ENCODE measurements at regions not wholly inside any gene's neighbourhood (a gene's known extent, or its start where the extent isn't known, plus 50 kb on each side); places are given as distances from the start of the nearest gene placed in this dataset.

DNA sequence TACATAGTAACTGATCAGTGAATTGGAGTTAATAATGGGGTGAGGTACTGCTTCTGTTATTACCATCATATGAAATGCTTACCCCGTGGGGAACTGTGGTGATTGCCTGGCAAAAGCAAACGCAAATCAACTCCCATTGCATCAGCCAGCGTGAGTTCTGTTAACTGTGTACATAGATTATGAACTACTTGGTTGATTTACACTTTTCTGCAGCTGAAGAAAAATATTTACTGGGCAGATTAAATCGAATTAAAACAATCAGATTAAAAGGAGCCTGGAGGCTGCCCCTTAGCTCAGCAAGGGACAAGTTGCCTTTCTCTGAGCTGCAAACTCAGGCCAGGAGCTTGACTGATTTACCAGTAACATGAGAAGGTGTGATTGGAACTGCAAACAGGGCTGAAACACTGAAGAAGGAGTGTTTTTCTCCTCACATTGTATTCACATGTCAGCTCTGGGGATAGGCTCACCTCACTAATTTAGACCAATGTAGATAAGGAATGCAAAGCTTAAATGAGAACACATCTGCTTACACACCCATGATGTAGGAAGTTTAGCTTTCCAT, 220.1 kb downstream of the OSR1 start:
- no peak for DNase-seq

DNA sequence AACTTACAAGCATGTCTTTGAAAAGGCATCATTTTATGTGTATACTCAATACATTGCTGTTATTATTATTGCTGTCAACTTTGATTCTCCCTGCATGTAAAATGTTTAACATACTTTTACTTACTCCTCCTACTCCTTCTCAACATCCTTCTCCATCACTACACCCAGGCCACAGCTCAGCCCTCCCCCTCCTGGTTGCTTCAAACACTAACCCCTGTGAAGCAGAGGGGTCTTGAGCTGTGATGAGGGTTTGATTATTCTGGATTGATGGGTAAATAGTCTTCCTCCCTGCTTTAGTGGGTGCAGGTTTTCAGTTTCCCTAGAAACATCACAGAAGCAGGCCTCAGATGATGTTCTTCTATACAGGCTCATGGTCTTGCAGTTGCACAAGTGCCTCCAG, 221.0 kb downstream of the OSR1 start:
- DNase-seq: no peak

DNA sequence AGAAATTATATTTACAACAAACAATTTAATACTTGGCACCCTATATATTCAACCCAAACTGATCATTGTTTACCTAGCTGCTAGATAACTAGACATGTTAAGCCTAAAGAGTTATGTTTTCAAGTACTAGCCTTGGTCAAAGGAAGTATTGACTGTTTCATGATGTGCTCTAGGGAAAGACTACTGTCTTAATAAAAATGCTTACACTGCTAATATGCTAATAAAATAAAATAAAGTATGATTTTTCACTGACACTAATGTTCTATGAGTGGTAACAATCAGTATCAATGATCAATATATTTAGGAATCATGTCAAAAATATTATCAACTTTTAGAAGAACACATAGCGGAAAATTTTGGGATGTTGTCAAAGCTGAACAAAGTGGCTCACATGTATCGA, 225.5 kb downstream of the OSR1 start:
- no peak for DNase-seq

DNA sequence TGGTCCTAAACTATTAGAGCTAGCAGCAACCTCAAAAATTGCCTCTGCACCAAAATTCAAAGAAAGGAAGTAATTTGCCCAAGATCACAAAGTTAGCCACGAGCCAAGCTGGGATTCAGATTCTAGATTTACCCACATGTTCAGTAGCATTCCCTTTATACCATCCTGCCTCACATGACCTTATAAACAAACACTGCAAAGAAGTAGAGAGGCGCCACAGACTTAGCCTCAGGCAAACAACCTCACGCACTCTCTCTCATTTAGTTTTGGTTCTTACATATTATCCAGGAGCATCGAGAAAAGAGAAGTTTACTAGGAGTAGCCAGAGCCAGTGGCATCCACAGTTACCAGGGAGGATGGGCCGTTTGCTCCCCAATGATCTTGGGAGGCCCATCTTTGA, 226.6 kb downstream of the OSR1 start:
- no peak for DNase-seq

DNA sequence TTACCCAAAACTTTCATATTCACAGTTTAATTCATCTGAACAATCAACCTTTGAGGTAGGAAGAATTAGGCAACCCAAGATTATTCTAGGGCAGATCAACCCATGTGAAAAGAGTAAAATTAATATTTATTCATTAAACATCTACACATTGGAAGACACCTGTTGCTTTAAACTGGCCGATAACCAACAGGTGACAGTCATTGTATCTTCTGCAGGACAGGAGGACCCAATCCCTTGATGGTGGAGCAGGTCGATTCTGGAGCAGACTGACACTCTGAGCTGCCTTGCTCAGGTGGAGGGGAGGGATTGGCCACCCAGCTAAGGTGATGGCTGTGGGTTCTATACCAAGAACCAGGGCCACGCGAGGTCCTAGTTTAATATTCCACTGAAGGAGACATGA, 230.3 kb downstream of the OSR1 start:
- no peak for DNase-seq

DNA sequence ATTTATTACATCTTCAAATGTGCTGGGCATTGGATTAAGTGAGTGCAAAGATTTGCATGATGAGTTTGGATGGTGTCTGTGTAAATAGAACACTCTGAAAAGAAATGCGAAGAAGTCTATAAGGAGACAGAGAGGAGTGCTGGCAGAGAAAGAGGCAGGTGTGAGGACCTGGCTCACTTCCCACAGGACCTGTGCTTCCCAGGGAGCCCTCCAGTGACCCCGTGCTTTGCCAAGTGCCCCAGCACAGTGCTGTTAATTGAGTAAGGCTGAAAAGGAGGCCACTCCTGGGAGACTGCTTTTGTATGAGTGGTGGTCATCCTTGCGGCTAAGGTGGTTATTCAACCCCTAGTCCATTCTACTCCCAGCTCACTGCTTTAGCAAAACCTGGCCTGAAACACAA, 230.8 kb downstream of the OSR1 start:
- DNase-seq: no peak

DNA sequence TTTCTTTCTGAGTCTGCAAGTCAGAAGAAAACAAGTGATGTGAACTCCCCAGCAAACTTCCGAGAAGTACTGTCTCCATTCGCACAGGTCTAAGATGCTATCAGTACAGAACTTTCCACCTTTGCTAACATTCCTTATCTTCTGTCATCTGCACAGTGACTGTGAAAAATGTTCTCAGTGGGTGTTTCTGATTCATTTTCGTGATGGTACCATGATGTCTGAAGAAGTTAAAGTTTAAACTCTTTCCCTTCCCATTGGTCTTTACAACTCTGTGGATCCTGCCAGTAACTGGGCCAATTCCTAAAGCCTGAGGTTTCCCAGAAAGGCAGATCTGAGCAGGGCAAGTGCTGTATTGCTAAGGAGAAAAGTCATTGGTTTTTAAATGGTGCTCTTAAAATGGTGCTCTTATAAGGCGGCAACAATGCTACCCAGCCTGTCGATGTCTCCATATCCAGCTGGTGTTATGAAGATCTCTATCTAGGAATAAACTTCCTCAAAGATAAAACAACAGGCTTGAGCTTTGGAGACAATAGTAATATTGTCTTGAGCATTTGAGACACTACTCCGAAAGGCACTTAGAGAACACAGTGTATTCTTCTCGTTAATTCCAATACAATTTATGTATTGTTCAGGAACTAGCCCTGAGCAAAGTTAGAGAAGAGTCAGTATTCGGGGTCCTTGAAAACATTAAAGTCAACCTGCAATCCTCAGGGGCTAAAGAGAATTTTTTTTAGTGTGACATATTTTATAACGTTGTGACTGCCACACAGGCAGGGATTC, 232.3 kb downstream of the OSR1 start:
- DNase-seq: no peak

DNA sequence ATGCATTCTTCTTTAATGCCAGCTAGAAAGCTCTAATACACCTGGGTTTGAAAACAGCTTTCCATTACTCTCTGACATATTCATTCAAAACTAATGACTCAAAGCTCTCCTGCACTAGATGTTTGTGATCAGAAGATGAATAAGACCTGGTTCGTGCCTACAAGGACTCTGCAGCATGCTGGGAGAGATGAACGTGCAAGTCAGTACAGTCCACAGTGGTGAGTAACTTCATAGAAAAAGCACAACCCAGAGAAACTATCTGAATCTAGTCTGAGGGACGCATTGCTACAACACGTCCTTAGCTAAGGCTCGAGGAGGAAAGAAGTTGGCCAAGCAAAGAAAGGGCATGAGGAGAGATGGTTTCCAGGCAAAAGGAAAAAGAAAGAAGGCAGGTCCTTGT, 234.3 kb downstream of the OSR1 start:
- DNase-seq: peak in 1 of 3 donors; percentile 54

DNA sequence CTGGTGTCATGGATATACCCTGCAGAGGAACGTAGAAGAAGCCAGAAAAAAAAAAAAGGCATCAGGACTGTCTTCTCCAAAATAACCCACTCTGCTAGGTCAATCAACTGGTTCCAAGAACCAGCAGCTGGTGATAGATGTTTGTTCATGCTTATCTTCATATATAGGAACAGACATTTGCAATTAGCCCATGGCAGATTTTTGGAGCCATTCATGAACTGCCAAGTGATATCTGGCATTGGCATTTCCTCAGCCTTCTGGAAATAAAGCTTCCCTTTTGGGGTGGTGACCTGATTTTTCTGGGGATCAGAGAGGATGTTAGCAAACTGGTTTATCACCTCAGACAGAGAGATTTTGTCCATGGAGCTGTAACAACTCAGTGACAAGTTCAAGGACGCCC, 234.9 kb downstream of the OSR1 start:
- DNase-seq: no peak

DNA sequence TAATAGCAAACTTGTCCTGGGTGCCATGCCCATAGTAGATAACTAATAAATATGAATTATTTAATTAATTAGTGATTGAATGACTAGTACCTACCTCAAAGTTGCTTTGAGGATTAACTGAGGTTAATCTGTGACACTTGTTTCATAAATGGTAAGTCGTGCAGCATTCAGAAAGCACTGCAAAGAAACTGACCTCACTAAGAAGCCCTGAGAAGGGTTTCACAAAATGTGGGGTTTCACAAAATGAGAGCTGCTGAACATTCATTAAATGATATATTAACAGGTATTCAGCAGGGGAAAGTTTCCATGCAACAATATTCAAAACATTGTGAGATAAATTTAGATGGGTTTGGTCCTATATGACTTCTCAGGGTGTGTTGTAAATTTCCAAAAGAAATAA, 236.2 kb downstream of the OSR1 start:
- no peak for DNase-seq

DNA sequence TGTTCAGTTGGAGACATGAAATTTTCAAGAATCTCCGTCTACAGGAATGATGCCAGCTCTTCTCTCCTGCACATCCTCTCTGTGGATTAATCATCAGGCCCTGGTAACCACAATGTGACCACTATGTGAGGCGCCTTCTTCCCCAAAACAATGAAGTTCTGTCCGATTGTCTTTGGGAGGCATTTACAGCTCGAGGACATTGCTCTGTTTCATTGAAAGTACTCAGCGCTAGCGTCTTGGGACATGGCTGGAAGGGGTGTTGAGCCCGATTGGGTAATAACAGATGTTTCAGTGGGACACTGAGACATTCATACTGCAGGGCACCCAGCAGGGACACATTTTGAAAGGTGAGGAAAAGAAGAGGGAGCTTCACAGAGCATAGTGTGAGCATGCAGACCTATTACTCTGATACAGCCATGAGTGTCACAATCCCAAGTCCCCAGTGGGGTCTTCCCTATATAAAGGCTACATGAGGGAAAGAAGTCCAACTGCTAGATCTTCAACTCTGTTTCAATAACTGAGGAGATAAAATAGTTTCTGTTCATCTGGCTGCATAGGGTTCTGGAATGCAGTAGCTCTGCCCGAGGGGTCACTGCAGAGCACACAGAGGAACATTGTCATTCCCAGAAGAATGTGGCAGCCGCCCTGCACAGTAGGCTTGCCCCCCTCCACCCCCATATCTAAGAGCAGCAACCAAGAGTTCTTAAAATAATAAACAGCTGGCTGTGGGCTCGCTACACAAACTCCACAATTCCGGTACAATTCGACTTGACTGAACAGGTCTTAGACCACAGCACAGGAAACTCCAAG, 237.3 kb downstream of the OSR1 start:
- DNase-seq: peak in 2 of 3 donors; percentile 9 to 59

DNA sequence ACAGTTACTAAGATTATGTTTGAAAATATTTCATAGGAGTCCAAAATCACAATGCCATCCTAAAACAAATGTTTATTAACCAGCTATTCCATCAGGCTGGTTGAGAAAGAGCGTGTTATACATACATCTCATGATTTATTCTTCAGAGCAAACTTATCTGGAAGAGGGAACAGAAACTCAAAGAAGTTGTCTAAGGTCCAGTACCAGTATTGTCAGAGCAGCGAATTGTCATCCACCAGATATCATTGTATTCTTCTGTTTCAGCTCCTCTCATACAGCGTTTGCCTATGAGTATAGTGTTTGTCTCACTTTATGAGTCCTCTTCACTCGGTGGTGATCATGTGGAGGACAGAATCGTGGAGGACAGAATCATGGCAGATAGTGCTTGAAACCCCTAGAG, 238.2 kb downstream of the OSR1 start:
- DNase-seq: no peak

DNA sequence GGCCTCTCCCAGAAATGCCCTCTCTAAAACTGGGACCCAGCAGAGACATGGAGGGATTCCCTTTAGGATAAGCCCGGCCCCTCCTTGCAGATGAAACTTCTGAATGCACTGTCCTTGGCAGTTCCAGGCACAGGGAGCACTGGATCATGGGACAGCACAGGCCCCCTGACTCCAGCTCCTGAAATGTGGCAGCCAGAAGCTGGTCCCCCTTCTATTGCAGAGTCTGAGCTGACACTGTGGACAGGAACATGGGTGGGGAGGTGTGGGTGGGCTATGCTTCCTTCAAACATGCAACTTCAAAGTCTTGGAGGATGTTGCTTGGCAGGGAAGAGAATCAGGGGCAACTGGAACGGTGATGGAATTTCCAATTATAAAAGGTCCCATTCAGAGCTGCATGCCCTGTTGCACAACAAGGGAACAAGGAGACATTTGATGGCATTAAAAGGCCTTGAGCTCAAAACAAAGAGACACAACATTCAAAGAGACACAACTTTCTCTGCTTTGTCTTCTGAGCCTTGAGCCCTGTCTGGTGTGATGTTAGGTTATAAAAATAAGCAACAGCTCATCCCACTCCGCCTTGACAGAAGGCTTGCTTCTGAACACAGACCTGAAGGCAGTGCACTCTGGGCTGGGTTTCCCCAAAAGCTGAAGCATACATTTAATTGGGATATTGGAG, 239.0 kb downstream of the OSR1 start:
- no peak for DNase-seq

DNA sequence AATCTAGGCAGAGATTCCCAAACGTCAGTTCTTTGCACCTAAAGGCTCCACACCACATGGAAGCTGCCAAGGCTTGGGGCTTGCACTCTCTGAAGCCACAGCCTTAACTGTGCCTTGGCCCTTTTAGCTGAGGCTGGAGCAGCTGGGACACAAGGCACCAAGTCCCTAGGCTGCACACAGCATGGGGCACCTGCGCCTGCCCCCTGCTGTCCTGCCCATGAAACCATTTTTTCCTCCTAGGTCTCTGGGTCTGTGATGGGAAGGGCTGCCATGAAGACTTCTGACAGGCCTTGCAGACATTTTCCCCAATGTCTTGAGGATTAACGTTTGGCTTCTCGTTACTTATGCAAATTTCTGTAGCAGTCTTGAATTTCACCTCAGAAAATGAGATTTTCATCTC, 241.5 kb downstream of the OSR1 start:
- DNase-seq: no peak

DNA sequence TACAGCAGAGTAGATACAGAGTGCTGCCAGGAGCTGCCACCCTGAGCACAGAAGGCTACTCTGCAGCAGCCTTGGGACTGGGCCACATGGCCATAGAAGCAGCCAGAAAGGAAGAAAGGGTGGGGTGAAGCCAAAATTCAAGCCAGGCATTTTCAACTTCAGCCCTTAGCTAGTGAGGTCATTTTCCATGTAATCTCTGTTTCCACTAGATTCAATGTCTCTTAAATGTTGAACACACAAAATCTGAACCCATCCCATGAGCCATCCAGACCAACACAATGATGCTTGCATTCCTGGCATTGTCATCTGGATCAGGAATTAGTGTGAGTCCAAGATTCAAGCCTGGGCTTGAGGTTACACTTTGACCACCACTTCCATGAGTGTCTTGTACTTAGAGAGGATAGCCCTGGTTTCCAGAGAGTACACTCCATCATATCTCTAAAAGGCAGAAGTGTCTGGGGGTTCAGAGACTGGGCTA, 243.6 kb downstream of the OSR1 start:
- no peak for DNase-seq

DNA sequence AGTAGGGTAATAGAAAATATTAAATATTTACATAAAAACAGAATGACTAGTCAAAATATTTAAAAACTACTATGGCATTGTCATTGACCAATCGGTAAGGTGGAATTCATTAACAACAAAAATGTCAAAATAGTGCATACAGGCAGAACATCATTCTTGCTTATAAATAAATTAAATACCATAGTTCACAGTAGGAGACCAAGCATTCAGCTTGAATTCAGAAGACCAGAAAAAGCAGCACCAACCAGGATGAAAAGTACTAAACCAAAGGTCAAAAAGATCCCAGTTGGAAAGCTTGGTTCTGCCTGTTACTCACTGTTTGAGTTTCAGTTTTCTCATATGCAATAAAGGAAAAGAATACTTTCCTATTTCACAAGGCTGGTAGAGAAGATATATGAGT, 244.3 kb downstream of the OSR1 start:
- DNase-seq: no peak

DNA sequence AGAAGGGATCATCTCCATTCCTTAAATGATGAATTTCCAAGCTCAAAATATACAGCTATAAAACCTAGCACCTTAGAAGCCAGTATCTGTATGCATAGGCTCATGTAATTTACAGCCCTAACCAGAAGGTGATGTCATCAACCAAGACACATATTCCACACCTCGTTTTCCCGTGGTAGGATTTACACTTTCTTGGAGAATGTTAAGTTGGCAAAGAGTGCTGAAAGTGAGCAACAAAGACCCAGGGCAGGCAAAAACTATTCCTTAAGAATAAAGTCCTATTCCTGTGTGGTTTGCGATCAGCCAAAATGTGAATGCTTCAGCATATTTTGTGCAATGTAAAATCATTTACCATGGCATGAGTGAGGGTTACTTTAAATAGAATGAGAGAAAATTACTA, 247.1 kb downstream of the OSR1 start:
- peak in 1 of 3 donors; percentile 63 for DNase-seq

DNA sequence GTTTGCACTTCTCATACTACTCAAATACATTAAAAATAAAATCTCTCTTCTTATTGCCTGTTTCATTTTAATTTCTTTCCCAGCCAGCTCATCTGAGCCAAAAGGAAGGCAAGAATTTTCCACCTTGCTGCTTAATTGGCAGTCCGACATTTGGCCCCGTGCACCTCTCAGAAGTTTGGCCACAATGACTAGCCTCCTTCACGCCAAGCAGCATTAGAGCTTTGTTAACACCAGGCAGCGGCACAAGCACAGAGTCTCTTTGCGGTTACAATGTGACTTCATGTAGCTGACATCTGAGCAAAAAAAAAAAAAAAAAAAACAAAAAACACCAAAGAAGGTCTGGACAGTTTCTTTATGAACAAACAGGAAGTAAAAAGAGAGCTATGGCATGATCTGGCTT, 248.9 kb downstream of the OSR1 start:
- peak in 2 of 3 donors; percentile 35 to 45 for DNase-seq

DNA sequence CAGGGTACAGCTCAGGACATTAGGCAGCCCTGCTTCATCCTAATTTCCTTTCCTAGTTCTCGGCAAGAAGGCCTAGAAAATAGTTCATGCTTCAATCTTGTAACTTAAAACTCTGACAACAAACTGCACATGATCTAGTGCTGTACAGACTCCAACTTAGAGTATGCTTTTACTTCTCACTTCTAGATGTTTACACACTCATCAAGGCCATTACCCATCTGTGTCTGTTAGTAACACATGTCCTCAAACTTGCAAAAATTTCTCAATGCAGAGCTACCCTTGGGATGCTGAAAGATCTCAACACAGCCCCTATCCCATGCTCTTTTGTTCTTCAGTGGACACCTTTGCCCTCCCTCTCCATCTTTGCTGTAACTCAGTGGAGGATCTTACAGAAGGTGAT, 252.0 kb downstream of the OSR1 start:
- DNase-seq: no peak

DNA sequence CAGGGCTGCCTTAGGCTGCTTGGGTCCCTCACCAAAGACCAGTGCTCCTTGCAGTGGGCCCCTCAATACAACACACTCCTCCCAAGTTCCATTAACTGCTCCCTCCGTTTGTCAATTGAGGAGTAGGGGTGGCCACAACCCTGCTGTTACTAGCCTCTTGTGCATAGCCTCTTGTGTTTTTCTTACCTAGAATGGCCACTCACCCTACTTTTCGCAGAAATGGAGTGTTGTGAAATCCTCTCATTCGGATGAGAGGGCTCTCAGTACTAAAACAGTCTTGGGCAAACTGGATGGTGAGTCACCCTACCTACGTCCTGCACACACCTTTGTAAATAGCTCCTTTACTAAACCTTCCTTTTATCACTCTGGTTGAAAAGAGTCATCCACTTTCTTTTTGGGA, 253.9 kb downstream of the OSR1 start:
- no peak for DNase-seq

DNA sequence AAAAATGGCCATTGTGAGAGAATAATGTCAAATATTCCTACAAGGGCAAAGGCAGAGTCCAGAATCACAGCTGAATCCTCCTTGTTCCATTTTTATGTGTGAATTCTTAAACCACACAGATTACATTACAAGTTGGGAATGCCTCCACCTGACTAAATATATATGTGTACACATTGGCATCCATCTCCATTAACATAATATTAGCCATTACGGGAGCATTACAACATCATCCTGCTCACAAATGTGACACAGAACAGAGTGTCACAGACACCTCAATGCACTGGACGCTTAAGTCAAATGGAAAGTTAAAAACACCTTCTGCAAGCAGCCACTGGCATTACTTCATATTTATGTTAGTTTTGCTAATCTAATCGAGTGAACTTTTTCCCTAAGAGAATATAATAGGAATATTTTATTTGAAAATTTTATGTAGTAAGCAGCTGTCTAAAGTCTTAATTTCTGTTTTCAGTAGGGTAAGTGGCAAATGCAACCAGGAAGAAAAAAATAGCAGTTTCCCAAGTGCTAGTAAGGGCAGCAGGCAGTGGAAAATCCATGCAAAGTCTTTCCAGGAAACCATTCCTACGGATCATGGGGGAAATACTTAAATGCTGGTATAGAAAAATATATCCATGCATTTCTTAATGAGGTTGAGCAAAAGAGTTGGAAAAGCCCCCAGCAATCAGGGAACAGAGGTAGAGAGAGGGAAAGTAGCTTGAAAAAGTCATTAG, 255.6 kb downstream of the OSR1 start:
- peak in 1 of 3 donors; percentile 21 for DNase-seq

DNA sequence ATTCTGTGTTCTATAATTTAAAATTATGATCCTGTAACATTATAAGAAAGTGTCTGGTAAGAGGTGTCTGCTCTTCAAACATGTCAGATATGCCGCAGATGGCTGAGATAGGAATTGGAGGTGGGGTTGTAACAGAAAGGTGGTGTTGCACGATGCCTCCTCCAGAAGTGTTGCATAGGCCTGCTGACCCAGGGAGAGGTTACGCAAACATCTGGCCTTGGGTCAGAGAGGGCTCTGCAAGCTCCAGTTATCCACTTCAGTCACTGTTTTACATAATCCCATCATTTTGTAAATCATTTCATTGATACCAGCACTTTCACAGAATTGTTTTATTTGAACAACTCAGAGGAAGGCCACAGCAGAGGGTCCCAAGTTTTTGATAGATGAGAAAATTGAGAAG, 256.5 kb downstream of the OSR1 start:
- DNase-seq: no peak

Measured in muscle of back (tissue), 3 donors.